Fibroblast of lung (primary cell): ENCODE measurements at regions not wholly inside any gene's neighbourhood (a gene's known extent, or its start where the extent isn't known, plus 50 kb on each side); places are given as distances from the start of the nearest gene placed in this dataset.
"Not testable (repeated sequence)": the region's sequence is repeated elsewhere in the genome, so short reads cannot be mapped to it uniquely, and the experiment has no call there.

Experiments used
- DNase-seq, 2 donors: peaks; one replicate each; pipeline versions ENCODE4 v3.0.0 to v3.0.0-alpha.2; 2010; ENCODE audit warnings: low read depth in 2 of 2
- H2AFZ ChIP-seq: 2 replicates; pipeline ENCODE4 v1.5.1; 2012; ENCODE audit warnings: low read length, control low read depth, inconsistent platforms
- H3K27ac ChIP-seq: 2 replicates; pipeline ENCODE4 v1.5.1; 2011; ENCODE audit warnings: low read length, control low read depth; ENCODE audit not compliant: insufficient read depth
- H3K27me3 ChIP-seq: 2 replicates; pipeline ENCODE4 v1.5.1; 2011; ENCODE audit warnings: mild to moderate bottlenecking, low read length; ENCODE audit not compliant: control insufficient read depth, insufficient read depth
- H3K36me3 ChIP-seq: 2 replicates; pipeline ENCODE4 v1.5.1; 2011; ENCODE audit warnings: low read length; ENCODE audit not compliant: control insufficient read depth, insufficient read depth
- H3K4me1 ChIP-seq: 2 replicates; pipeline ENCODE4 v1.5.1; 2011; ENCODE audit warnings: low read length; ENCODE audit not compliant: control insufficient read depth, insufficient read depth; ENCODE audit errors: extremely low read depth
- H3K4me2 ChIP-seq: 2 replicates; pipeline ENCODE4 v1.5.1; 2011; ENCODE audit warnings: low read length, control low read depth; ENCODE audit not compliant: insufficient read depth; ENCODE audit errors: extremely low read depth
- H3K4me3 ChIP-seq, 4 experiments: fragments of 200-600 bp in 1 of 4; sonication (generic) in 1 of 4; replicated peaks in 1 of 4; 2 replicates each; pipeline ENCODE4 v1.5.1; 2011 to 2016; ENCODE audit warnings: low read length in 4 of 4, low read depth in 3 of 4, mild to moderate bottlenecking in 3 of 4, control low read depth in 2 of 4, inconsistent platforms in 1 of 4, mixed read lengths in 1 of 4; ENCODE audit not compliant: insufficient read depth in 1 of 4; ENCODE audit errors: control extremely low read depth in 1 of 4
- H3K79me2 ChIP-seq: 2 replicates; pipeline ENCODE4 v1.5.1; 2012; ENCODE audit warnings: mild to moderate bottlenecking, low read length, inconsistent platforms; ENCODE audit not compliant: control insufficient read depth, insufficient read depth
- H3K9ac ChIP-seq: 2 replicates; pipeline ENCODE4 v1.5.1; 2011; ENCODE audit warnings: mild to moderate bottlenecking, low read length, control low read depth; ENCODE audit not compliant: insufficient read depth
- H3K9me3 ChIP-seq: 2 replicates; pipeline ENCODE4 v1.5.1; 2012; ENCODE audit warnings: low read depth, low read length; ENCODE audit not compliant: control insufficient read depth, insufficient read depth
- H4K20me1 ChIP-seq: 2 replicates; pipeline ENCODE4 v1.5.1; 2011; ENCODE audit warnings: low read length; ENCODE audit not compliant: control insufficient read depth, insufficient read depth; ENCODE audit errors: extremely low read depth
- EZH2 ChIP-seq: IDR thresholded peaks from 2 replicates; pipeline ENCODE4 v1.5.1; 2012; ENCODE audit warnings: low read length, control low read depth, mild to moderate bottlenecking; ENCODE audit errors: missing control alignments
- TF ChIP-seq, protein P1 (sequence below), 2 donors: IDR thresholded peaks in 1 of 2; conservative IDR thresholded peaks in 1 of 2; 1 replicate in 1 of 2; 2 replicates in 1 of 2; pipeline ENCODE4 v1.5.1; 2011 to 2012; ENCODE audit warnings: low read length in 2 of 2, control low read depth in 1 of 2, inconsistent platforms in 1 of 2, low read depth in 1 of 2, mild to moderate bottlenecking in 1 of 2

DNA sequence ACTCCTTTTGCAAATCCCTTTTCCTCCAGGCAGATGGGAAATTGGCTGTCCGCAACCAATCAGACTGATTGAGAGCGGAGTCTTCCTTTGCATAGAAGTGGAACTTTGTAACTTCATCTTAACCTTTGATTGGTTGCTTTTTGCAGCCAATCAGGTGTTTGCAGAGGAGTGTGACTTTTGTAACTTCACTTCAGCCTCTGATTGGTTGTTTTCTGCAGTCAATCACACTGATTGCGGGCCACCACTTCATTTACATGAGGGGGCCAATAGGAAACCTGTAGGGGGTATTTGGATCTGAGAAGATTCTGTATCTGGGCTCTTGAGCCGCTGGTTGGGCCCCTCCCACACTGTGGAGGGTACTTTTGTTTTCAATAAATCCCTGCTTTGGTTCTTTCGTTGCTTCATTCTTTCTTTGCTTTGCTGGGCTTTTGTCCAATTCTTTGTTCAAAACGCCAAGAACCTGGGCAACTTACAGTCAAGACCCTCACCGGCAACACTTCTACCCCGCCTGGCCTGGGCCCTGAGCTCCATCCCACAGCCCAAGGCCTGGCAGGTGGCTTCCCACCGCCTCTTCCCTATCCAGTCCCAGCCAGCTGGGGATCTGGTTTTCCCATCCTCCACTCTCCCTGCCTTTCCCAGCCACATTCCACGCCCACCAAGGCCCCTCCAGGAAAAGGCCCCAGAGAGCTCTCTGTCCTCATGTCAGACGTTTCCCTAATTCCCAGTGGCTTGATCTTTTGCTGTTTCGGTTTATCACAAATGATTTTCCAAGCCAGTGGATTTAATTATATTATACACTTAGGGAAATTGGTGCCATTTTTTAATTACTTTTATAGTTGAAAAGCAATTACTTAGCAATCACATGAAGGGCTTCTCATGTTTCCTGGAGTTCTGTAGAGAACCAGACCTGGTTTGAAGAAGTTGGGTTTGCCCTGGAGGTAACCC is 110.2 kb upstream of the STX18 start:
- DNase-seq = peak in 1 of 2 donors; percentile 29
- Histone ChIP-seq H3K27ac (no peak overlapping the region), H3K9ac (no peak overlapping the region), H2AFZ (no peak overlapping the region), H3K4me3 (no peak overlapping the region), H3K79me2 (no peaks in the 10 kb centered on the region), H3K27me3 (no peaks in the 10 kb centered on the region), H3K4me1 (no peaks in the 10 kb centered on the region), H3K4me2 (no peak overlapping the region), H3K36me3 (no peaks in the 10 kb centered on the region), H4K20me1 (no peaks in the 10 kb centered on the region), H3K9me3 (no peaks in the 10 kb centered on the region)
- TF ChIP-seq, protein P1, sequence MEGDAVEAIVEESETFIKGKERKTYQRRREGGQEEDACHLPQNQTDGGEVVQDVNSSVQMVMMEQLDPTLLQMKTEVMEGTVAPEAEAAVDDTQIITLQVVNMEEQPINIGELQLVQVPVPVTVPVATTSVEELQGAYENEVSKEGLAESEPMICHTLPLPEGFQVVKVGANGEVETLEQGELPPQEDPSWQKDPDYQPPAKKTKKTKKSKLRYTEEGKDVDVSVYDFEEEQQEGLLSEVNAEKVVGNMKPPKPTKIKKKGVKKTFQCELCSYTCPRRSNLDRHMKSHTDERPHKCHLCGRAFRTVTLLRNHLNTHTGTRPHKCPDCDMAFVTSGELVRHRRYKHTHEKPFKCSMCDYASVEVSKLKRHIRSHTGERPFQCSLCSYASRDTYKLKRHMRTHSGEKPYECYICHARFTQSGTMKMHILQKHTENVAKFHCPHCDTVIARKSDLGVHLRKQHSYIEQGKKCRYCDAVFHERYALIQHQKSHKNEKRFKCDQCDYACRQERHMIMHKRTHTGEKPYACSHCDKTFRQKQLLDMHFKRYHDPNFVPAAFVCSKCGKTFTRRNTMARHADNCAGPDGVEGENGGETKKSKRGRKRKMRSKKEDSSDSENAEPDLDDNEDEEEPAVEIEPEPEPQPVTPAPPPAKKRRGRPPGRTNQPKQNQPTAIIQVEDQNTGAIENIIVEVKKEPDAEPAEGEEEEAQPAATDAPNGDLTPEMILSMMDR (conservative IDR thresholded peaks at IDR 0.05 in 1 of 2, IDR thresholded peaks at IDR 0.05 in 1 of 2; ENCODE audit: low read depth in 1 of 2, low read length in 2 of 2) = no peak
- TF ChIP-seq EZH2 = no peak

DNA sequence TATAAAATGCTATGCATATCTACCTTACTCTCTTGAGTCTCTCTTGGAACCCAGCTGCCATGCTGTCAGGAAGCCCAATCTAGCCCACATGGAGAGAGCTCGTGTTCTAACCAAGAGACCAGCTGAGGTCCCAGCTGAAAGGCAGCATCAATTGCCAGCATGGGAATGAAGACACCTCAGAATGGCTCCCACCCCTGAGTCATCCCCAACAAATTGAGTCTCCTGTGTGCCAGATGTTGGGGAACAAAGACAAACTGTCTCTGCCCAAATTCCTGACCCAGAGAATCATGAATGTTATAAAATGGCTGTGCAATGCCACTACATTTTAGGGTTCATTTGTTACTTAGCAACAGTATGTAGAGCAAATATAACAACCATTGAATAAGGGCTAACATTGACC is 105.2 kb upstream of the STX18 start:
- Histone ChIP-seq H3K27ac (no peak overlapping the region), H4K20me1 (no peaks in the 10 kb centered on the region), H2AFZ (no peak overlapping the region), H3K9ac (no peak overlapping the region), H3K36me3 (no peaks in the 10 kb centered on the region), H3K79me2 (no peaks in the 10 kb centered on the region), H3K4me2 (no peak overlapping the region), H3K4me1 (no peaks in the 10 kb centered on the region), H3K9me3 (no peaks in the 10 kb centered on the region), H3K4me3 (no peak overlapping the region), H3K27me3 (no peaks in the 10 kb centered on the region)
- TF ChIP-seq, protein P1 (conservative IDR thresholded peaks at IDR 0.05 in 1 of 2, IDR thresholded peaks at IDR 0.05 in 1 of 2; ENCODE audit: low read depth in 1 of 2, low read length in 2 of 2) = no peak
- TF ChIP-seq EZH2 = no peak
- peak in 1 of 2 donors; percentile 34 for DNase-seq

DNA sequence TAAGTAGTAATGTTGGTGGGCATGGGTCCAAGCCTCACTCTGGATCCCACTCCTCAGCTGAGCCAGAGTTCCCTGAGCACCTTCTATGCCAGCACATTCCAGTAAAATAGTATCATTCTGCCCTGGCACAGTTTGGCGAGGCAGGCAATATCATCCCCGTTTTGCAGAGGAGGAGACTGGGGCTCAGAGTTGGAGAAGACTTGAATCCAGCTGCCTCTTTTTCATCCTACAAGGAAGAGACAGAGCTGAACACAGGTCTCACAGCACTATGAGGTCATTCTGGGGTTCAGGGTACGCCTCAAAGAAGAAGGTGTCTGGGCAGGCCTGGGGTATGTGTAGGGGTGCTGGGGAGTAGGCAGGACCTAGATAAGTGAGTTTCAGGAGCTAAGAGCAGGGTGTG is 103.9 kb upstream of the STX18 start:
- Histone ChIP-seq H3K4me1 (no peaks in the 10 kb centered on the region), H3K27me3 (no peaks in the 10 kb centered on the region), H3K27ac (no peak overlapping the region), H3K9ac (no peak overlapping the region), H2AFZ (no peak overlapping the region), H3K4me3 (no peak overlapping the region), H3K36me3 (no peaks in the 10 kb centered on the region), H4K20me1 (no peaks in the 10 kb centered on the region), H3K79me2 (no peaks in the 10 kb centered on the region), H3K4me2 (no peak overlapping the region), H3K9me3 (no peaks in the 10 kb centered on the region)
- DNase-seq = no peak
- TF ChIP-seq, protein P1 (conservative IDR thresholded peaks at IDR 0.05 in 1 of 2, IDR thresholded peaks at IDR 0.05 in 1 of 2; ENCODE audit: low read depth in 1 of 2, low read length in 2 of 2) = no peak
- no peak for TF ChIP-seq EZH2

DNA sequence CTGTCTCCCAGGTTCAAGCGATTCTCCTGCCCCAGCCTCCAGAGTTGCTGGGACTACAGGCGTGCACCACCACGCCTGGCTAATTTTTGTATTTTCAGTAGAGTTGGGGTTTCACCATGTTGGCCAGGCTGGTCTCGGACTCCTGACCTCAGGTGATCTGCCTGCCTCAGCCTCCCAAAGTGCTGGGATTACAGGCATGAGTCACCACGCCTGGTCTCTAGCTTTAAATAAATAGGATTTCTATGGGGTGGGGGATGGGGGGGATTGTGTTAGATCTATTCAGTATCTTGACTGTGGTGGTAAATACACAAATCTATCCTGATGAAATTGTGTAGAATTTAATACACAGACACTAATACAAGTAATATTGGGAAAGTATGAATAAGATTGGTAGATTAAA is 102.4 kb upstream of the STX18 start:
- H3K36me3 ChIP-seq, H3K4me1 ChIP-seq, DNase-seq, H2AFZ ChIP-seq, H4K20me1 ChIP-seq, H3K9ac ChIP-seq, H3K27me3 ChIP-seq, H3K9me3 ChIP-seq, H3K27ac ChIP-seq, H3K4me3 ChIP-seq, H3K79me2 ChIP-seq, H3K4me2 ChIP-seq: not testable (repeated sequence)
